Astrocyte of the spinal cord (primary cell): ENCODE measurements at regions not wholly inside any gene's neighbourhood (a gene's known extent, or its start where the extent isn't known, plus 50 kb on each side); places are given as distances from the start of the nearest gene placed in this dataset.

Source experiments
- DNase-seq: peaks from one replicate; pipeline ENCODE4 v3.0.0; 2011; ENCODE audit warnings: low read depth, low spot score
- H3K4me3 ChIP-seq: 2 replicates; pipeline ENCODE4 v1.5.1; 2011; ENCODE audit warnings: low read depth, mild to moderate bottlenecking, low read length, moderate library complexity
- in situ Hi-C: cut with HindIII; loops from 2 replicates; pipeline ENCODE4 v1.10.0; 2017; ENCODE audit warnings: low sequenced_read_pairs
- TF ChIP-seq, protein P1 (sequence below): IDR thresholded peaks from 2 replicates; pipeline ENCODE4 v1.5.1; 2012; ENCODE audit warnings: low read depth, mild to moderate bottlenecking, low read length, inconsistent platforms

DNA sequence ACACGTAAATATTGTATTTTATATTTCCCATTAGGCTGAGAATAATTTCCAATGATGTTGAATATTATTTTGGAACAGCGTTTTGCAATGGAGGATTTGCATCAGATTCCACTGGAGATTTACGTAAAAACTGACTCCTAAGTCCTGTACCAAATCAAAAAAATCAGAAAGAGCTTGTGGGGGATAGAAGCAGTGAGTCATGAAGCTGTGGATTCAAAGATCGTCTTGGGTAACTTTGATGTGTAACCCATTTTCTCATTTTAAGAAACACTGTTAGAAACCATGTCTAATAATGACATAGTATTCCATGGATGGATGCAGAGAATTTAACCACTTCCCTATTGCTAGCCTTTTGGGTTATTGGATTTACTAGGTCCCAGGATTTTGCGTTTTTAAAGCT, 158.6 kb downstream of the INHBA start:
- in situ Hi-C loops = no loop called here
- no peak for DNase-seq
- H3K4me3 ChIP-seq = no peak overlapping the region
- TF ChIP-seq, protein P1, sequence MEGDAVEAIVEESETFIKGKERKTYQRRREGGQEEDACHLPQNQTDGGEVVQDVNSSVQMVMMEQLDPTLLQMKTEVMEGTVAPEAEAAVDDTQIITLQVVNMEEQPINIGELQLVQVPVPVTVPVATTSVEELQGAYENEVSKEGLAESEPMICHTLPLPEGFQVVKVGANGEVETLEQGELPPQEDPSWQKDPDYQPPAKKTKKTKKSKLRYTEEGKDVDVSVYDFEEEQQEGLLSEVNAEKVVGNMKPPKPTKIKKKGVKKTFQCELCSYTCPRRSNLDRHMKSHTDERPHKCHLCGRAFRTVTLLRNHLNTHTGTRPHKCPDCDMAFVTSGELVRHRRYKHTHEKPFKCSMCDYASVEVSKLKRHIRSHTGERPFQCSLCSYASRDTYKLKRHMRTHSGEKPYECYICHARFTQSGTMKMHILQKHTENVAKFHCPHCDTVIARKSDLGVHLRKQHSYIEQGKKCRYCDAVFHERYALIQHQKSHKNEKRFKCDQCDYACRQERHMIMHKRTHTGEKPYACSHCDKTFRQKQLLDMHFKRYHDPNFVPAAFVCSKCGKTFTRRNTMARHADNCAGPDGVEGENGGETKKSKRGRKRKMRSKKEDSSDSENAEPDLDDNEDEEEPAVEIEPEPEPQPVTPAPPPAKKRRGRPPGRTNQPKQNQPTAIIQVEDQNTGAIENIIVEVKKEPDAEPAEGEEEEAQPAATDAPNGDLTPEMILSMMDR = no peak

DNA sequence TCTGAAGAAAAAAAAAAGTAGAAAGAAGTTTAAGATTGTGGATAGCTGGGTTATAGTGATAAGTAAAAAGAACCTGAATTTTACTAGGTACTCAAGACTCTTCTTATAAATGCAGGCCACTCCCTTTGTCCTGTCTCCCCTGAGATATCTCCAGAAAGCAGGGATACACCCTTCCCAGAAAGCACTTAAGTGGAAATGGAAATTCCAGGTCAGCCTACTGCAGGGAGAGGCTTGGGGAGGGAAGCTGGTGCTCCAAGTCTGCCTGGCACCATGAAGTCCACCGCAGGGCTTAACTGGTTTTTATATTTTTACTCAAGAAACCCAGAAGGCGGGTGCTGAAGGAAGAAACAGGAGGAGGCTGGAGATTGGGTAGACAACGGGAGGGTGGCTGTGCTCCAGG, 162.3 kb downstream of the INHBA start:
- TF ChIP-seq, protein P1 = no peak
- no peak for DNase-seq
- in situ Hi-C loops = no loop called here
- no peak overlapping the region for H3K4me3 ChIP-seq

DNA sequence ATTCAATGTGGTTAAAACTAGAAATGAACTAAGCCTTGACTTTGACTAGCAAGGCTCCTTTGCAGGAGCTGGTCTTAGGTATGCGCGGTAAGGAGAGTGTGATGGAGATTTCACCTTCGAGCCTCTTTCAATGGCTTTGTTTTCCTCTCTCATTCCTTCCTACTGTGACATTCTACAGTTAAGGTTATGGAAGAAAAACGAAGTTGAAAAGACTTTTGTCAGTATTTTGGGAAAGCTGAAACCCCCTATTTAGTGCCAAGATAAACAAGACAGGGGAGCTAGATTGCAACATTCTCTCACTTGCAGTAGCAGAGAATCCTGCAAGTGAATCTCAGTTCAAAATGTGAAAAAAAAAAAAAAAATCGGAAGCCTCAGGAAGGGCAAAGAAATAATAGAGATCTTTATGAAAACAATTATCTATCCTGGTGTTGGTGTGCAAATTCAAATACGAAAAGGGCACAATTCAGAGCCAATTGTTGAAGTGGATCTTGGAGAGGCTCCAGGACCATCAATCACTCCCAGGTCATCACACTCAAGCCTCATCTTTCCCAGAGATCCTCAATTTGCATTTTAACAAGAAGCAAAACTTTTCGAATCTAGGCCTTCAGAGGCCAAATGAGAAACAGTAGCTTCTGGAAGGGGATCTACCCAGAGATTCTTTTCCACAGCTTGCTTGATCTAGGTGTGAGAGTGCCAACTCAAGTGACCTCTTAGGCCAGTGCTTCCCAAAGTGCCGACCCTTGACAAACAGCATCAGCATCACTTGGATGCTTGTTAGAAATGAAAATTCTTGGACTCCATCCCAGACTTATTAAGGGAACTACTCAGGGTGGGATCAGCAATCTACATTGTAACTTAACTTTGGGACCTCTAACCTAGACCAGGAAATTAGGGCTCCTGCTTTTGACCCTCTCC, 163.8 kb downstream of the INHBA start:
- in situ Hi-C loops = no loop called here
- TF ChIP-seq, protein P1 = no peak
- DNase-seq = peak; percentile 26
- no peak overlapping the region for H3K4me3 ChIP-seq

DNA sequence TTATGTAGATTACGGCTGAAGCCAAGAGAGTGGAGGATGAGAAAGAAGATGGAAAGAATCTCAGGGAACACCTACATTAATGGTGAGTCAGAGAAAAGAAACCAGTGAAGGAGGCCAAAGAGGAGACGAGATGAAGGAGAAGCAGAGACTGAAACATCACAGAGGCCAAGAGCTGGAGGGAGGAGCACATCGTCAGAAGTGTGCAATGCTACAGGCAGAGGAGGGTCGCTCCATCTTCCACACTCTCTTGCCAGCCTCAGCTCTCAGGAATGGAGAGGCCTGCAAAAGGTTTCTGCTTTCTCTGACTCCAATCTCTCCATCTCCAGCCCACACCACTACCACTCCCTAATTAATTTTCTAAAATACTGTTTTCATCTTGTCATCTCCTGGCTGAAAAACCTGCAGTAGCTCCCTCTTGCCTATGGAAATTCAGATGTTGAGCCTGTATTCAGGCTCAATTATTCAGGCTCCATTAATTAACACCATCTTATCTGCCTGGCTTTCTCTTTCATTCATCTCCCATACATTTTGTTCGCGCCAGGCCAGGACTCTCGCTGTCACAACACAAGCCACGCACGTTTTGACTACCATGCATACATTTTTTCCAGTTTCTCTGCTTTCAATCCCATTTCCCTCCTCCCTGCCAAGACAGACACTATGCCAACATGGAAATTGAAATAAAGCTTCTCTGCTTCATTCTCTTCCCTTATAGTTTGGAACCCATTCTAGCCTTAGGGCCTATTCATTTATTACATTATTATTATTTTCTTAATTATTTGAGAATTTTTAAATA, 165.8 kb downstream of the INHBA start:
- no peak overlapping the region for H3K4me3 ChIP-seq
- no peak for DNase-seq
- in situ Hi-C loops = no loop called here
- TF ChIP-seq, protein P1 = no peak

DNA sequence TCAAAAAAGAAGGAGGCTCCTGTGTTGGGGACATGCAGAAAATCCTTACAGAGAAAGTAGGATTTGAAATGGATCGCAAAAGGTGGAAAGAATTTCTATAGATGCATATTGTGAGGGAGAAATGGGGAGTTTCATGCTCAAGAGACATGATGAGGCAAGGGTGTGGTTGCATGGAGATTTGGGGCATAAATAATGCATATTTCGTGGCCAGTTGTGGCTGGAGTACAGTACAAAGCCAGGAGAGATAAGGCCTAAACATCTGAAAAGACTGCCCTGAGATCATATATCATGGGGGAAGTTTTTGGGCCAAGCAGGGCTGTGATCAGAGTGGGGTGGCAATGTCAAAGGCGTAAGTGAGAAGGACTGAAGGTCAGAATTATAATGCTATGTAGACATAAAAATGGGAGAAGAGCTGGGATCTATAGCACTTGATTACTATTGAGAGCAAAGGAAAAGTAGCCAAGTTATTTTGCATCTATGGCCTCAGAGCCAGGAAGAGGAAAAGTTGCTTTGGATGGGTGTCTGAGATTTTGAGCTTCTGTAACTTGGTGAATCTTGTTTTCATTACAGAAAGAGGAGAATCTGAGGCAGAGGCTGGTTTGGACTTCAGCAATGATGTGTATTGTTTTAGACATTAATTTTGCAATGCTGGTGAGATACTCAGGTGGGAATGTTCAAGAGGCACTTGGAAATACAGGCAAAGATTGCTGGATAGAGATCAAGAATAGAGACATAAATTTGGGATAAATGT, 166.6 kb downstream of the INHBA start:
- in situ Hi-C loops = no loop called here
- no peak overlapping the region for H3K4me3 ChIP-seq
- no peak for DNase-seq
- TF ChIP-seq, protein P1 = no peak

DNA sequence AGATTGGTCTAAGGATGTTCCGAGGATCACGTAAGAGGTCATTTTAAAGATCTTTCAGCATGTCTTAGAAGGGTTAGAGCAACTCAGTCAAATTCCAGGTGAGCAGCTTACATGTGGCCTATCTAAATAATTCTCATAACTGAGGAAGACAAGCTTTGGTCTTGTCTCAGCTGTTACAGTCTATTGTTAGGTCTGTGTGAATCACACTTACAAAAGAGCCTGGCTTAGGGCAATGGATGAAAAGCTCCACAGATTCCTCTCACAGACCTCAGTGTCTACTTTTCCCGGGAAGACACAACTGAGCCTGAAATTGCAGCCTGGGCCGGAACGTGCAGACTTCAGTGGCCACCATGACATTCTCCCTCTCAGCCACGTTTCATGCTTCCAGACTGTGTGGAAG, 173.1 kb downstream of the INHBA start:
- in situ Hi-C loops = no loop called here
- TF ChIP-seq, protein P1 = no peak
- no peak for DNase-seq
- no peak overlapping the region for H3K4me3 ChIP-seq
